Neural cell (in vitro differentiated cells): ENCODE measurements at regions not wholly inside any gene's neighbourhood (a gene's known extent, or its start where the extent isn't known, plus 50 kb on each side); places are given as distances from the start of the nearest gene placed in this dataset.

Experiments
- H2AFZ ChIP-seq: fragments of 200-600, 300-800 bp; sonication (generic), shearing (Covaris generic); 2 replicates; pipeline ENCODE4 v1.6.0; 2014; ENCODE audit warnings: low read depth, mild to moderate bottlenecking, antibody characterized with exemption, low read length, moderate library complexity
- H3F3A ChIP-seq: fragments of 200-600 bp; shearing (Covaris generic); 2 replicates; pipeline ENCODE4 v1.6.1; 2016; ENCODE audit warnings: mild to moderate bottlenecking, moderate library complexity, mixed read lengths, antibody characterized with exemption, low read length; ENCODE audit not compliant: insufficient read depth, poor library complexity, severe bottlenecking
- H3K27ac ChIP-seq: fragments of 200-600, 300-800 bp; sonication (generic), shearing (Covaris generic); 2 replicates; pipeline ENCODE4 v1.5.1; 2014; ENCODE audit warnings: mild to moderate bottlenecking, low read length, moderate library complexity
- H3K27me3 ChIP-seq: fragments of 300-800, 200-600 bp; sonication (generic), shearing (Covaris generic); 2 replicates; pipeline ENCODE4 v1.6.0; 2014; ENCODE audit warnings: mild to moderate bottlenecking, low read depth, low read length, moderate library complexity; ENCODE audit not compliant: insufficient read depth
- H3K36me3 ChIP-seq: fragments of 300-800, 200-600 bp; sonication (generic), shearing (Covaris generic); 2 replicates; pipeline ENCODE4 v1.5.1; 2014; ENCODE audit warnings: mild to moderate bottlenecking, antibody characterized with exemption, low read length, moderate library complexity; ENCODE audit not compliant: insufficient read depth
- H3K4me2 ChIP-seq: fragments of 300-800, 200-600 bp; sonication (generic), shearing (Covaris generic); 2 replicates; pipeline ENCODE4 v1.6.0; 2014; ENCODE audit warnings: mild to moderate bottlenecking, low read length
- H3K4me3 ChIP-seq: fragments of 300-800, 200-600 bp; sonication (generic), shearing (Covaris generic); 2 replicates; pipeline ENCODE4 v1.5.1; 2014; ENCODE audit warnings: mild to moderate bottlenecking, low read length, moderate library complexity
- H3K79me2 ChIP-seq: fragments of 200-600 bp; shearing (Covaris generic); replicated peaks from 2 replicates; pipeline ENCODE4 v1.6.0; 2014; ENCODE audit warnings: mild to moderate bottlenecking, low read length, moderate library complexity; ENCODE audit not compliant: insufficient read depth
- H3K9ac ChIP-seq: fragments of 300-800, 200-600 bp; sonication (generic), shearing (Covaris generic); 2 replicates; pipeline ENCODE4 v1.6.1; 2016; ENCODE audit warnings: mild to moderate bottlenecking, low read length, mixed read lengths
- H3K9me2 ChIP-seq: fragments of 200-600 bp; shearing (Covaris generic); 2 replicates; pipeline ENCODE4 v1.6.1; 2016; ENCODE audit warnings: mild to moderate bottlenecking, low read length, mixed read lengths; ENCODE audit not compliant: insufficient read depth
- H3K9me3 ChIP-seq: fragments of 200-600, 300-800 bp; sonication (generic), shearing (Covaris generic); 2 replicates; pipeline ENCODE4 v1.6.1; 2016; ENCODE audit warnings: mild to moderate bottlenecking, mixed run types, low read length, moderate library complexity, mixed read lengths
- H4K20me1 ChIP-seq: fragments of 200-600 bp; shearing (Covaris generic); 2 replicates; pipeline ENCODE4 v1.6.1; 2016; ENCODE audit warnings: mild to moderate bottlenecking, mixed run types; ENCODE audit not compliant: insufficient read depth
- EP300 ChIP-seq: fragments of 450-650 bp; conservative IDR thresholded peaks from 2 replicates; pipeline ENCODE4 v1.6.1; 2014; ENCODE audit warnings: antibody characterized with exemption, mild to moderate bottlenecking, moderate library complexity; ENCODE audit not compliant: poor library complexity, severe bottlenecking
- EZH2 ChIP-seq: fragments of 200-600, 300-800 bp; shearing (Covaris generic), sonication (generic); IDR thresholded peaks from 2 replicates; pipeline ENCODE4 v1.6.1; 2014; ENCODE audit warnings: antibody characterized with exemption, low read length, borderline replicate concordance, mild to moderate bottlenecking; ENCODE audit not compliant: insufficient read depth, poor library complexity, severe bottlenecking
- MXI1 ChIP-seq: fragments of 450-650 bp; conservative IDR thresholded peaks from 2 replicates; pipeline ENCODE4 v1.6.1; 2014; ENCODE audit warnings: antibody characterized with exemption, mild to moderate bottlenecking; ENCODE audit not compliant: poor library complexity, severe bottlenecking
- POLR2AphosphoS5 ChIP-seq: IDR thresholded peaks from 2 replicates; pipeline ENCODE4 v1.6.1; 2012
- RAD21 ChIP-seq: fragments of 450-650 bp; conservative IDR thresholded peaks from 2 replicates; pipeline ENCODE4 v1.6.1; 2014; ENCODE audit warnings: antibody characterized with exemption, mild to moderate bottlenecking, moderate library complexity
- SMC3 ChIP-seq: fragments of 450-650 bp; conservative IDR thresholded peaks from 2 replicates; pipeline ENCODE4 v1.6.1; 2014; ENCODE audit warnings: antibody characterized with exemption, mild to moderate bottlenecking, moderate library complexity; ENCODE audit not compliant: poor library complexity
- TAF1 ChIP-seq: IDR thresholded peaks from 2 replicates; pipeline ENCODE4 v1.6.1; 2012; ENCODE audit warnings: low read depth
- TF ChIP-seq, protein P1 (sequence below): fragments of 450-650 bp; IDR thresholded peaks from 2 replicates; pipeline ENCODE4 v1.5.1; 2014; ENCODE audit warnings: antibody characterized with exemption, mild to moderate bottlenecking, moderate library complexity; ENCODE audit not compliant: poor library complexity, severe bottlenecking
- TF ChIP-seq, protein P2 (sequence below): IDR thresholded peaks from 2 replicates; pipeline ENCODE4 v1.6.1; 2012; ENCODE audit warnings: borderline replicate concordance

DNA sequence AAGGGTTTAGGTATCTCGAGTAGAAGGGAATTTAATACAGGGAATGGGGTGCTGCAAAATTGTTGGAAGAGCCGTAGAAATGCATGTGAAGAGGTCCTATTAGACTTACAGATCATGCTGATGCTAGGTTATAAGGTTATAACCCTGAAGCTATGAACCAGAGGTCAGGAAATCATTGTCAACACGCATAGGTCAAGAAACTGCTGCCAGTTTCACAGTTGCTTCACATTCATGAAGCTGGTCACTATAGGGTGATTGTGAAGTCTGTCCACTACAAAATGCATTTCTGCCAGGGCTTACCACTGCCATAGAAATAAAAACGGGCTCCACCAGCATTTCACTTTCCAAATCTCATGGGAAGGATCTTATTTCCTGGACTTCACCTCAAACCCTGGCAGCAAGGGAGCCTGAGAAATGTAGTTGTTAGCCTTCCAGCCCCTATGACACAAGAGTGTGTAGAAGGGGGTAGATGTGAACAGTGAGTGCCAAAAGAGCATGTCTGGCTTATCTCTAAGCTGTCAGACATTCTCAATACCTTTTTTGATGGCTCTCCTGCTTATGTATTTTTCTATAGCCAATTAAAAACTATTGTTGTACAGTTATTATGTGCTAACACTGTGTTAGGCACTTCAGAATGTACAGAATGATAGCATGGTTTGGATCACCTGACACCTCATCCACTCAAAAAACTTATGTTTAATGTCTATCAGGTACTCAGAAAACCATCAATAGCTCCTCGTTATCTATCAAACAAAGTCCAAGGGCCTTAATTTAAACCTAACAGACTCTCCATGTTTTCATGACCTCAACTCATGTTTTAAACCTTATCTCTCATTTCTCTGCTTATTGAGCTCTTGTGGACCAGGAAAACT is 148.3 kb upstream of the TSC22D2 start:
- no peaks in the 10 kb centered on the region for H3K79me2 ChIP-seq
- TF ChIP-seq SMC3, result no peak
- TF ChIP-seq TAF1, result no peak
- TF ChIP-seq MXI1, result no peak
- TF ChIP-seq POLR2AphosphoS5, result no peak
- no peak for TF ChIP-seq EZH2
- TF ChIP-seq RAD21, result no peak
- TF ChIP-seq, protein P1, sequence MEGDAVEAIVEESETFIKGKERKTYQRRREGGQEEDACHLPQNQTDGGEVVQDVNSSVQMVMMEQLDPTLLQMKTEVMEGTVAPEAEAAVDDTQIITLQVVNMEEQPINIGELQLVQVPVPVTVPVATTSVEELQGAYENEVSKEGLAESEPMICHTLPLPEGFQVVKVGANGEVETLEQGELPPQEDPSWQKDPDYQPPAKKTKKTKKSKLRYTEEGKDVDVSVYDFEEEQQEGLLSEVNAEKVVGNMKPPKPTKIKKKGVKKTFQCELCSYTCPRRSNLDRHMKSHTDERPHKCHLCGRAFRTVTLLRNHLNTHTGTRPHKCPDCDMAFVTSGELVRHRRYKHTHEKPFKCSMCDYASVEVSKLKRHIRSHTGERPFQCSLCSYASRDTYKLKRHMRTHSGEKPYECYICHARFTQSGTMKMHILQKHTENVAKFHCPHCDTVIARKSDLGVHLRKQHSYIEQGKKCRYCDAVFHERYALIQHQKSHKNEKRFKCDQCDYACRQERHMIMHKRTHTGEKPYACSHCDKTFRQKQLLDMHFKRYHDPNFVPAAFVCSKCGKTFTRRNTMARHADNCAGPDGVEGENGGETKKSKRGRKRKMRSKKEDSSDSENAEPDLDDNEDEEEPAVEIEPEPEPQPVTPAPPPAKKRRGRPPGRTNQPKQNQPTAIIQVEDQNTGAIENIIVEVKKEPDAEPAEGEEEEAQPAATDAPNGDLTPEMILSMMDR, result no peak
- TF ChIP-seq, protein P2, sequence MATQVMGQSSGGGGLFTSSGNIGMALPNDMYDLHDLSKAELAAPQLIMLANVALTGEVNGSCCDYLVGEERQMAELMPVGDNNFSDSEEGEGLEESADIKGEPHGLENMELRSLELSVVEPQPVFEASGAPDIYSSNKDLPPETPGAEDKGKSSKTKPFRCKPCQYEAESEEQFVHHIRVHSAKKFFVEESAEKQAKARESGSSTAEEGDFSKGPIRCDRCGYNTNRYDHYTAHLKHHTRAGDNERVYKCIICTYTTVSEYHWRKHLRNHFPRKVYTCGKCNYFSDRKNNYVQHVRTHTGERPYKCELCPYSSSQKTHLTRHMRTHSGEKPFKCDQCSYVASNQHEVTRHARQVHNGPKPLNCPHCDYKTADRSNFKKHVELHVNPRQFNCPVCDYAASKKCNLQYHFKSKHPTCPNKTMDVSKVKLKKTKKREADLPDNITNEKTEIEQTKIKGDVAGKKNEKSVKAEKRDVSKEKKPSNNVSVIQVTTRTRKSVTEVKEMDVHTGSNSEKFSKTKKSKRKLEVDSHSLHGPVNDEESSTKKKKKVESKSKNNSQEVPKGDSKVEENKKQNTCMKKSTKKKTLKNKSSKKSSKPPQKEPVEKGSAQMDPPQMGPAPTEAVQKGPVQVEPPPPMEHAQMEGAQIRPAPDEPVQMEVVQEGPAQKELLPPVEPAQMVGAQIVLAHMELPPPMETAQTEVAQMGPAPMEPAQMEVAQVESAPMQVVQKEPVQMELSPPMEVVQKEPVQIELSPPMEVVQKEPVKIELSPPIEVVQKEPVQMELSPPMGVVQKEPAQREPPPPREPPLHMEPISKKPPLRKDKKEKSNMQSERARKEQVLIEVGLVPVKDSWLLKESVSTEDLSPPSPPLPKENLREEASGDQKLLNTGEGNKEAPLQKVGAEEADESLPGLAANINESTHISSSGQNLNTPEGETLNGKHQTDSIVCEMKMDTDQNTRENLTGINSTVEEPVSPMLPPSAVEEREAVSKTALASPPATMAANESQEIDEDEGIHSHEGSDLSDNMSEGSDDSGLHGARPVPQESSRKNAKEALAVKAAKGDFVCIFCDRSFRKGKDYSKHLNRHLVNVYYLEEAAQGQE, result no peak
- TF ChIP-seq EP300, result no peak
- H3K27ac ChIP-seq, result no peak overlapping the region

DNA sequence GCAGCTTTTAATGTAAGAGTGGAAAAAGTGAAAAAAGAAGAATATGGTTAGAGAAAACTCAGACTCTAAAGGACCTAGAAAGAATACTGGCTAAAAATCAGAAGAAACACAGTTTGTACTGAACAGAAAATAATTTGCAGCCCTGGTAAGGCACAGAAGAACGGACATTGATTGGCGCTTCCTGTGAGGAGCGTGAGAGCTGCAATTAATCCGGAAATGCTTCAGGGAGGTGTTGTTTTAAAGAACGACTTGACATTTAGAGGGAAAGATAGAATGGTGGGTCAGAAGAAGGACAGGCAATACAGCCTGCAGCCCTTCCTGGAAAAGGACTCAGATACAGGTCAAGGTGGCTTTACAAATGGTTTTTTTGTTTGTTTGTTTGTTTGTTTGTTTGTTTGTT is 151.3 kb upstream of the TSC22D2 start:
- Histone ChIP-seq H3K4me3 (no peak overlapping the region), H3K27me3 (no peaks in the 10 kb centered on the region), H3K4me2 (no peak overlapping the region), H3K27ac (no peak overlapping the region), H4K20me1 (no peaks in the 10 kb centered on the region), H3K79me2 (no peaks in the 10 kb centered on the region), H2AFZ (no peak overlapping the region), H3F3A (no peaks in the 10 kb centered on the region), H3K9me2 (no peaks in the 10 kb centered on the region), H3K9me3 (no peaks in the 10 kb centered on the region), H3K36me3 (no peaks in the 10 kb centered on the region), H3K9ac (no peak overlapping the region)
- no peak for TF ChIP-seq MXI1
- TF ChIP-seq, protein P2, result no peak
- TF ChIP-seq EZH2, result no peak
- no peak for TF ChIP-seq EP300
- TF ChIP-seq, protein P1, result no peak
- no peak for TF ChIP-seq SMC3
- TF ChIP-seq RAD21, result no peak
- TF ChIP-seq POLR2AphosphoS5, result no peak
- TF ChIP-seq TAF1, result no peak

More for the DNA sequence above, 148.3 kb upstream of the TSC22D2 start:
- no peaks in the 10 kb centered on the region for H3K9me3 ChIP-seq
- H2AFZ ChIP-seq, result no peak overlapping the region
- H3K27me3 ChIP-seq, result no peaks in the 10 kb centered on the region
- no peaks in the 10 kb centered on the region for H3K36me3 ChIP-seq
- H3K9ac ChIP-seq, result no peak overlapping the region
- H4K20me1 ChIP-seq, result no peaks in the 10 kb centered on the region
- no peaks in the 10 kb centered on the region for H3K9me2 ChIP-seq
- no peak overlapping the region for H3K4me2 ChIP-seq
- H3K4me3 ChIP-seq, result no peak overlapping the region
- no peaks in the 10 kb centered on the region for H3F3A ChIP-seq
